Body of pancreas (tissue), 4 donors: ENCODE measurements at regions not wholly inside any gene's neighbourhood (a gene's known extent, or its start where the extent isn't known, plus 50 kb on each side); places are given as distances from the start of the nearest gene placed in this dataset.

Experiments used
- ATAC-seq: fragments of 150-250 bp; one replicate; pipeline ENCODE4 v1.9.1; 2016
- DNase-seq, 4 donors: peaks; one replicate each; pipeline ENCODE4 v3.0.0-alpha.2; 2019
- H3K27ac ChIP-seq, 4 donors: fragments of 200-600 bp; sonication (generic); 1 replicate in 3 of 4; 2 replicates in 1 of 4; pipeline versions ENCODE4 v1.5.1 to v1.6.1; 2016 to 2019; ENCODE audit warnings: mild to moderate bottlenecking in 1 of 4, mixed read lengths in 1 of 4, moderate library complexity in 1 of 4
- H3K27me3 ChIP-seq, 2 donors: fragments of 200-600 bp; sonication (generic); one replicate each; pipeline ENCODE4 v1.6.0; 2016; ENCODE audit warnings: mild to moderate bottlenecking in 1 of 2
- H3K36me3 ChIP-seq, 2 donors: fragments of 200-600 bp; sonication (generic); replicated peaks in 1 of 2; 2 replicates each; pipeline ENCODE4 v1.5.1; 2016; ENCODE audit warnings: low read depth in 2 of 2; ENCODE audit not compliant: insufficient read depth in 1 of 2
- H3K4me1 ChIP-seq: fragments of 200-600 bp; sonication (generic); one replicate; pipeline ENCODE4 v1.6.0; 2016
- H3K4me3 ChIP-seq, 2 donors: fragments of 200-600 bp; sonication (generic); 1 replicate in 1 of 2; 2 replicates in 1 of 2; pipeline ENCODE4 v1.5.1; 2016 to 2019
- H3K9me3 ChIP-seq, 3 donors: fragments of 200-600 bp; sonication (generic); 1 replicate in 2 of 3; 2 replicates in 1 of 3; pipeline ENCODE4 v1.5.1; 2016
- CTCF ChIP-seq, 7 experiments: fragments of 450-650 bp in 4 of 7; fragments of 200-600 bp in 3 of 7; sonication (generic) in 3 of 7; IDR thresholded peaks; one replicate each; pipeline ENCODE4 v1.5.1; 2016 to 2019; ENCODE audit warnings: antibody characterized with exemption in 7 of 7
- POLR2A ChIP-seq, 3 donors: fragments of 450-650 bp; IDR thresholded peaks; one replicate each; pipeline ENCODE4 v1.6.1; 2016; ENCODE audit warnings: antibody characterized with exemption in 3 of 3, mild to moderate bottlenecking in 2 of 3
- WGBS, 2 donors: methylation state at CpG; one replicate each; pipeline ENCODE4 v1.1.5; 2017; 5-methylcytosine and 5-hydroxymethylcytosine counted together
- intact Hi-C: fragments of 100-400 bp; cut with DNase I; formaldehyde crosslinking; loops from one replicate; pipeline ENCODE4 v1.15.1; 2023

GRCh38 chr16:76824221-76824620, 366.8 kb upstream of the MON1B start:
- intact Hi-C loops, result no loop called here
- Histone ChIP-seq H3K27me3 (no peaks in the 10 kb centered on the region), H3K36me3 (no peaks in the 10 kb centered on the region), H3K4me3 (no peak overlapping the region), H3K4me1 (no peaks in the 10 kb centered on the region), H3K9me3 (no peaks in the 10 kb centered on the region), H3K27ac (no peak overlapping the region)
- 89 to 94% methylated on average over 1 of the region's 1 CpG for WGBS, 2 donors
- TF ChIP-seq CTCF (IDR thresholded peaks at IDR 0.05) (no peak), POLR2A (IDR thresholded peaks at IDR 0.05) (no peak)
- no peak for ATAC-seq
- DNase-seq, result no peak

GRCh38 chr16:76824791-76825190, 366.2 kb upstream of the MON1B start:
- no peak for ATAC-seq
- H3K4me3 ChIP-seq, result no peak overlapping the region
- H3K4me1 ChIP-seq, result no peaks in the 10 kb centered on the region
- 92 to 97% methylated on average over 2 of the region's 2 CpGs for WGBS, 2 donors
- H3K27ac ChIP-seq, result no peak overlapping the region
- no peaks in the 10 kb centered on the region for H3K27me3 ChIP-seq
- DNase-seq, result no peak
- no peaks in the 10 kb centered on the region for H3K36me3 ChIP-seq
- intact Hi-C loops, result no loop called here
- TF ChIP-seq POLR2A (IDR thresholded peaks at IDR 0.05) (no peak), CTCF (IDR thresholded peaks at IDR 0.05) (no peak)
- H3K9me3 ChIP-seq, result no peaks in the 10 kb centered on the region

- intact Hi-C loops, result no loop called here
- 43 to 46% methylated on average over 4 of the region's 4 CpGs for WGBS, 2 donors
- Histone ChIP-seq H3K36me3 (no peaks in the 10 kb centered on the region), H3K4me1 (peaks cover 8% of the 10 kb centered on the region), H3K9me3 (peaks cover 0 to 6% (median 0%) of the 10 kb centered on the region in 3 donors), H3K27me3 (no peaks in the 10 kb centered on the region), H3K4me3 (no peak overlapping the region), H3K27ac (no peak overlapping the region)
- DNase-seq (peak in 1 of 4 donors; percentile 4), ATAC-seq (no peak)
- TF ChIP-seq CTCF (IDR thresholded peaks at IDR 0.05), result no peak
- no peak for TF ChIP-seq POLR2A (IDR thresholded peaks at IDR 0.05)
These were observed 355.7 kb upstream of the MON1B start for GRCh38 chr16:76835339-76835738.

GRCh38 chr16:76835779-76836300, 355.1 kb upstream of the MON1B start:
- ATAC-seq (no peak), DNase-seq (no peak)
- Histone ChIP-seq H3K27me3 (no peaks in the 10 kb centered on the region), H3K4me3 (no peak overlapping the region), H3K36me3 (no peaks in the 10 kb centered on the region), H3K9me3 (peaks cover 0 to 6% (median 0%) of the 10 kb centered on the region in 3 donors), H3K4me1 (peaks cover 8% of the 10 kb centered on the region), H3K27ac (no peak overlapping the region)
- intact Hi-C loops, result no loop called here
- TF ChIP-seq CTCF (IDR thresholded peaks at IDR 0.05) (no peak), POLR2A (IDR thresholded peaks at IDR 0.05) (no peak)
- WGBS, 2 donors, result 83 to 87% methylated on average over 5 of the region's 5 CpGs

- intact Hi-C loops, result no loop called here
- Histone ChIP-seq H3K4me3 (no peak overlapping the region), H3K4me1 (peaks cover 8% of the 10 kb centered on the region), H3K9me3 (peaks cover 0 to 6% (median 0%) of the 10 kb centered on the region in 3 donors), H3K36me3 (no peaks in the 10 kb centered on the region), H3K27me3 (no peaks in the 10 kb centered on the region), H3K27ac (no peak overlapping the region)
- WGBS, 2 donors, result 87 to 89% methylated on average over 5 of the region's 5 CpGs
- TF ChIP-seq POLR2A (IDR thresholded peaks at IDR 0.05) (no peak), CTCF (IDR thresholded peaks at IDR 0.05) (no peak)
- no peak for ATAC-seq
- DNase-seq, result no peak
These were observed 353.1 kb upstream of the MON1B start for GRCh38 chr16:76837872-76838271.
